Liver (tissue), 8 donors: ENCODE measurements at regions not wholly inside any gene's neighbourhood (a gene's known extent, or its start where the extent isn't known, plus 50 kb on each side); places are given as distances from the start of the nearest gene placed in this dataset.

Experiments
- DNase-seq: peaks from one replicate; pipeline ENCODE4 v3.0.0-alpha.2; 2017; ENCODE audit warnings: low spot score
- H3K27ac ChIP-seq, 2 donors: one replicate each; pipeline ENCODE4 v1.7.0; 2013; ENCODE audit warnings: inconsistent platforms in 2 of 2, low read length in 2 of 2, control low read depth in 1 of 2, low read depth in 1 of 2, mild to moderate bottlenecking in 1 of 2
- H3K27me3 ChIP-seq, 4 donors: one replicate each; pipeline versions ENCODE4 v1.6.1 to v1.7.0; 2013; ENCODE audit warnings: low read length in 3 of 4, inconsistent platforms in 1 of 4, mild to moderate bottlenecking in 1 of 4, moderate library complexity in 1 of 4; ENCODE audit not compliant: control insufficient read depth in 4 of 4, insufficient read depth in 4 of 4
- H3K36me3 ChIP-seq, 4 donors: one replicate each; pipeline versions ENCODE4 v1.6.1 to v1.7.0; 2013; ENCODE audit warnings: low read length in 3 of 4, mild to moderate bottlenecking in 3 of 4, low read depth in 1 of 4, moderate library complexity in 1 of 4; ENCODE audit not compliant: control insufficient read depth in 4 of 4, insufficient read depth in 3 of 4
- H3K4me1 ChIP-seq, 4 donors: one replicate each; pipeline versions ENCODE4 v1.6.1 to v1.7.0; 2013; ENCODE audit warnings: low read length in 3 of 4, mild to moderate bottlenecking in 3 of 4, moderate library complexity in 1 of 4; ENCODE audit not compliant: control insufficient read depth in 4 of 4, insufficient read depth in 4 of 4
- H3K4me3 ChIP-seq, 3 donors: one replicate each; pipeline versions ENCODE4 v1.6.1 to v1.7.0; 2013; ENCODE audit warnings: low read length in 3 of 3, control low read depth in 1 of 3, low read depth in 1 of 3, mild to moderate bottlenecking in 1 of 3
- H3K9ac ChIP-seq, 2 donors: one replicate each; pipeline ENCODE4 v1.7.0; 2013; ENCODE audit warnings: low read length in 2 of 2, mild to moderate bottlenecking in 2 of 2, moderate library complexity in 2 of 2, control low read depth in 1 of 2, low read depth in 1 of 2
- H3K9me3 ChIP-seq, 4 donors: one replicate each; pipeline versions ENCODE4 v1.6.1 to v1.7.0; 2013; ENCODE audit warnings: low read length in 3 of 4; ENCODE audit not compliant: control insufficient read depth in 4 of 4
- EGR1 ChIP-seq, 2 donors: IDR thresholded peaks; 2 replicates each; pipeline ENCODE4 v1.6.1; 2016 to 2018; ENCODE audit warnings: antibody characterized with exemption in 2 of 2, low read depth in 2 of 2
- FOXA1 ChIP-seq: IDR thresholded peaks from 2 replicates; pipeline ENCODE4 v1.6.1; 2016; ENCODE audit warnings: antibody characterized with exemption
- HNF4A ChIP-seq, 2 donors: conservative IDR thresholded peaks; 2 replicates each; pipeline ENCODE4 v1.6.1; 2016; ENCODE audit warnings: antibody characterized with exemption in 2 of 2, mild to moderate bottlenecking in 2 of 2
- HNF4G ChIP-seq: IDR thresholded peaks from 2 replicates; pipeline ENCODE4 v1.6.1; 2016; ENCODE audit warnings: antibody characterized with exemption
- NR2F2 ChIP-seq: IDR thresholded peaks from 2 replicates; pipeline ENCODE4 v1.6.1; 2016; ENCODE audit warnings: antibody characterized with exemption
- RAD21 ChIP-seq, 2 donors: IDR thresholded peaks; 2 replicates each; pipeline ENCODE4 v1.6.1; 2016; ENCODE audit warnings: antibody characterized with exemption in 2 of 2, mild to moderate bottlenecking in 2 of 2
- RXRA ChIP-seq, 2 donors: IDR thresholded peaks; 2 replicates each; pipeline ENCODE4 v1.6.1; 2017 to 2018; ENCODE audit warnings: antibody characterized with exemption in 2 of 2, mild to moderate bottlenecking in 1 of 2
- SP1 ChIP-seq: IDR thresholded peaks from 2 replicates; pipeline ENCODE4 v1.6.1; 2018; ENCODE audit warnings: antibody characterized with exemption, mild to moderate bottlenecking
- TAF1 ChIP-seq: conservative IDR thresholded peaks from 2 replicates; pipeline ENCODE4 v1.6.1; 2016; ENCODE audit warnings: antibody characterized with exemption, mild to moderate bottlenecking
- YY1 ChIP-seq: IDR thresholded peaks from 2 replicates; pipeline ENCODE4 v1.6.1; 2016; ENCODE audit warnings: antibody characterized with exemption, mild to moderate bottlenecking
- WGBS: extraction: QIAGEN DNeasy Blood & Tissue Kit; methylation state at CpG from one replicate; pipeline ENCODE4 v1.1.7; 2013; 5-methylcytosine and 5-hydroxymethylcytosine counted together
- TF ChIP-seq, protein P1 (sequence below): IDR thresholded peaks from 2 replicates; pipeline ENCODE4 v1.6.1; 2016; ENCODE audit warnings: antibody characterized with exemption, mild to moderate bottlenecking
- TF ChIP-seq, protein P2 (sequence below): fragments of 150-350 bp; IDR thresholded peaks from 2 replicates; pipeline ENCODE4 v1.5.1; 2017; ENCODE audit warnings: improper control_type of control experiment, low read depth, low read length; ENCODE audit not compliant: missing input control
- TF ChIP-seq, protein P3 (sequence below): IDR thresholded peaks from 2 replicates; pipeline ENCODE4 v1.6.1; 2016; ENCODE audit warnings: antibody characterized with exemption
- donor health status: healthy.
- donor health status: healthy.
- donor health status: healthy.
- donor health status: healthy.
- donor health status: healthy.

DNA sequence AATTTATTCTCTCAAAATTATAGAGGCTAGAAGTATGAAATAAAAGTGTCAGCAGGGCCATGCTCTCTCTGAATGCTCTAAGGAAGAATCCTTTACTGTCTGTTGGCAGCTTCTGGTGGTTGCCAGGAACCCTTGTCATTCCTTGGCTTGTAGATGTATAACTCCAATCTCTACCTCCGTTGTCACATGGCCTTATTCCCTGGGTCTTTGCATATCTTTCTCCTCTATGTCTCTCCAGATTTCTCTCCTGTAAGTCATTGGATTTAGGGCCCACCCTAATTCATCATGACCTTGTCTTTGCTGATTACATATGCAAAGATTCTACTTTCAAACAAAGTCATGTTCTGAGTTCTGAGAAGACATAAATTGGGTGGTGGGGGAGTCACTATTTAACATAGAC is 127.0 kb upstream of the CHST9 start:
- DNase-seq, result no peak
- 62% methylated on average over 1 of the region's 1 CpG for WGBS
- Histone ChIP-seq H3K9me3 (no peaks in the 10 kb centered on the region), H3K4me1 (no peaks in the 10 kb centered on the region), H3K9ac (no peak overlapping the region), H3K36me3 (no peaks in the 10 kb centered on the region), H3K27me3 (no peaks in the 10 kb centered on the region), H3K4me3 (no peak overlapping the region), H3K27ac (no peak overlapping the region)
- no peak for TF ChIP-seq SP1
- no peak for TF ChIP-seq TAF1
- TF ChIP-seq, protein P1, sequence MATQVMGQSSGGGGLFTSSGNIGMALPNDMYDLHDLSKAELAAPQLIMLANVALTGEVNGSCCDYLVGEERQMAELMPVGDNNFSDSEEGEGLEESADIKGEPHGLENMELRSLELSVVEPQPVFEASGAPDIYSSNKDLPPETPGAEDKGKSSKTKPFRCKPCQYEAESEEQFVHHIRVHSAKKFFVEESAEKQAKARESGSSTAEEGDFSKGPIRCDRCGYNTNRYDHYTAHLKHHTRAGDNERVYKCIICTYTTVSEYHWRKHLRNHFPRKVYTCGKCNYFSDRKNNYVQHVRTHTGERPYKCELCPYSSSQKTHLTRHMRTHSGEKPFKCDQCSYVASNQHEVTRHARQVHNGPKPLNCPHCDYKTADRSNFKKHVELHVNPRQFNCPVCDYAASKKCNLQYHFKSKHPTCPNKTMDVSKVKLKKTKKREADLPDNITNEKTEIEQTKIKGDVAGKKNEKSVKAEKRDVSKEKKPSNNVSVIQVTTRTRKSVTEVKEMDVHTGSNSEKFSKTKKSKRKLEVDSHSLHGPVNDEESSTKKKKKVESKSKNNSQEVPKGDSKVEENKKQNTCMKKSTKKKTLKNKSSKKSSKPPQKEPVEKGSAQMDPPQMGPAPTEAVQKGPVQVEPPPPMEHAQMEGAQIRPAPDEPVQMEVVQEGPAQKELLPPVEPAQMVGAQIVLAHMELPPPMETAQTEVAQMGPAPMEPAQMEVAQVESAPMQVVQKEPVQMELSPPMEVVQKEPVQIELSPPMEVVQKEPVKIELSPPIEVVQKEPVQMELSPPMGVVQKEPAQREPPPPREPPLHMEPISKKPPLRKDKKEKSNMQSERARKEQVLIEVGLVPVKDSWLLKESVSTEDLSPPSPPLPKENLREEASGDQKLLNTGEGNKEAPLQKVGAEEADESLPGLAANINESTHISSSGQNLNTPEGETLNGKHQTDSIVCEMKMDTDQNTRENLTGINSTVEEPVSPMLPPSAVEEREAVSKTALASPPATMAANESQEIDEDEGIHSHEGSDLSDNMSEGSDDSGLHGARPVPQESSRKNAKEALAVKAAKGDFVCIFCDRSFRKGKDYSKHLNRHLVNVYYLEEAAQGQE, result no peak
- TF ChIP-seq RAD21 (IDR thresholded peaks at IDR 0.05), result no peak
- no peak for TF ChIP-seq HNF4A (conservative IDR thresholded peaks at IDR 0.05)
- TF ChIP-seq HNF4G, result no peak
- TF ChIP-seq RXRA (IDR thresholded peaks at IDR 0.05), result no peak

DNA sequence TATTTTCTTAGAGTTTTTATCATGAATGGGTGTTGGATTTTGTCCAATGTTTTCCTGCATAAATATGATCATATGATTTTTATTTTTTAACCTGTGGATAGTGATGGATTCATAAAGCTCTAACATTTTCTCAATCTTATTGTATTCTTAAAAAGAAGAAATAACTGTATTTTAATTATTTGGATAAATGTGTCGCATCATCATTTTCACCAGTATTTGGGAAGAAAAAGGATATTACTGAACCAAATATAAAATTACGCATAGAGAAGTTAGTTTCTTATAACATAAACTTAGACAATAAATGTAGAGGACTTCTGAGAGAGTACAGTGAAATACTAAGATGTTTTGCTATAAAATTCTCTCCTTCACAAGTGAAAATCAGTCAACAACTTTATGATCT is 126.0 kb upstream of the CHST9 start:
- H3K27me3 ChIP-seq, result peaks cover 0 to 2% (median 0%) of the 10 kb centered on the region in 4 donors
- no peak overlapping the region for H3K4me3 ChIP-seq
- no peaks in the 10 kb centered on the region for H3K4me1 ChIP-seq
- H3K36me3 ChIP-seq, result no peaks in the 10 kb centered on the region
- H3K9me3 ChIP-seq, result no peaks in the 10 kb centered on the region
- no peak overlapping the region for H3K9ac ChIP-seq
- no peak for TF ChIP-seq RAD21 (IDR thresholded peaks at IDR 0.05)
- TF ChIP-seq, protein P2, sequence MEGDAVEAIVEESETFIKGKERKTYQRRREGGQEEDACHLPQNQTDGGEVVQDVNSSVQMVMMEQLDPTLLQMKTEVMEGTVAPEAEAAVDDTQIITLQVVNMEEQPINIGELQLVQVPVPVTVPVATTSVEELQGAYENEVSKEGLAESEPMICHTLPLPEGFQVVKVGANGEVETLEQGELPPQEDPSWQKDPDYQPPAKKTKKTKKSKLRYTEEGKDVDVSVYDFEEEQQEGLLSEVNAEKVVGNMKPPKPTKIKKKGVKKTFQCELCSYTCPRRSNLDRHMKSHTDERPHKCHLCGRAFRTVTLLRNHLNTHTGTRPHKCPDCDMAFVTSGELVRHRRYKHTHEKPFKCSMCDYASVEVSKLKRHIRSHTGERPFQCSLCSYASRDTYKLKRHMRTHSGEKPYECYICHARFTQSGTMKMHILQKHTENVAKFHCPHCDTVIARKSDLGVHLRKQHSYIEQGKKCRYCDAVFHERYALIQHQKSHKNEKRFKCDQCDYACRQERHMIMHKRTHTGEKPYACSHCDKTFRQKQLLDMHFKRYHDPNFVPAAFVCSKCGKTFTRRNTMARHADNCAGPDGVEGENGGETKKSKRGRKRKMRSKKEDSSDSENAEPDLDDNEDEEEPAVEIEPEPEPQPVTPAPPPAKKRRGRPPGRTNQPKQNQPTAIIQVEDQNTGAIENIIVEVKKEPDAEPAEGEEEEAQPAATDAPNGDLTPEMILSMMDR, result no peak
- 91% methylated on average over 2 of the region's 2 CpGs for whole genome bisulfite sequencing
- DNase-seq, result no peak
- no peak overlapping the region for H3K27ac ChIP-seq

DNA sequence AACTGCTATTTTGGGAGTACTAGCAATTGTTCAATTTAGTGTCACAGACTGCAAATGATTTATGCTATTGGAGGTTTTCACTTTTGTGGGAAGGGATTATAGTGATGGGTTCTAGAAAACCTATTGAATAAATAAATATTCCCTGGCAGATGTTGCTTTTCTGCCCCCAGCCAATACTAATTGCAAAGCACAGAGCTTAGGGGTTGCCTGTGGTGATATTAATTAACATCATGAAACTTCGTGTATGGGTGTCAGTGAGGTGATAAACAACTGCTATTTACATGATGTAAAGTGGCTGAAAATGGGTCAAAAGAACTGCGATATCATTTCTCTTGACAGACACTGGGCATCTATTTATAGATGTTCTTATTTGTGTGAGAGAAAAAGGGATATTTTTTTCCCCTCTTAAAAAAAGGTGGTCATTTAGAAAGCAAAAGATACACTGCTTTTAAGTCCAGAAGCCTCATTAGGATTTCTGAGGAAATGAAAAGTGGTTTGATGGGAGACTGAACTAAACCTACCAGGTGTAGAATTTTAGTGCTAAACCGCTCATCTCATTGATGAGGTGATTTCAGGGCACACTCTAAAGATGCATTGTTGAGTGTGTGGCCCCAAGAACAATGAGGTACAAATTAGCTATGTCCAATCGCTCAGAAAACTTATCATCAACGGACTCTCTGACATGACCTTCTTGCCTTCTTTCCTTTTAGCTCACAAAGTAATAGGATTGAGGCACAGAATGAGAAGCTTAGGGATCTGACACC is 116.7 kb upstream of the CHST9 start:
- no peak overlapping the region for H3K9ac ChIP-seq
- no peaks in the 10 kb centered on the region for H3K36me3 ChIP-seq
- H3K9me3 ChIP-seq, result no peaks in the 10 kb centered on the region
- H3K4me1 ChIP-seq, result no peaks in the 10 kb centered on the region
- WGBS, result 55% methylated on average over 5 of the region's 5 CpGs
- H3K4me3 ChIP-seq, result no peak overlapping the region
- no peak for DNase-seq
- H3K27me3 ChIP-seq, result peaks cover 0 to 3% (median 0%) of the 10 kb centered on the region in 4 donors
- no peak overlapping the region for H3K27ac ChIP-seq
- no peak for TF ChIP-seq RXRA (IDR thresholded peaks at IDR 0.05)
- no peak for TF ChIP-seq NR2F2
- TF ChIP-seq, protein P2, result no peak
- no peak for TF ChIP-seq EGR1 (IDR thresholded peaks at IDR 0.05; ENCODE audit: low read depth in 2 of 2)
- TF ChIP-seq, protein P3, sequence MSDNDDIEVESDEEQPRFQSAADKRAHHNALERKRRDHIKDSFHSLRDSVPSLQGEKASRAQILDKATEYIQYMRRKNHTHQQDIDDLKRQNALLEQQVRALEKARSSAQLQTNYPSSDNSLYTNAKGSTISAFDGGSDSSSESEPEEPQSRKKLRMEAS, result no peak
- TF ChIP-seq HNF4G, result no peak
- TF ChIP-seq TAF1, result no peak
- no peak for TF ChIP-seq YY1
- TF ChIP-seq, protein P1, result no peak
- TF ChIP-seq FOXA1, result no peak
- TF ChIP-seq RAD21 (IDR thresholded peaks at IDR 0.05), result no peak
